Ishikawa (cell line): ENCODE measurements at regions not wholly inside any gene's neighbourhood (a gene's known extent, or its start where the extent isn't known, plus 50 kb on each side); places are given as distances from the start of the nearest gene placed in this dataset.

ENCODE experiments used
- CEBPB ChIP-seq: IDR thresholded peaks from 2 replicates; pipeline ENCODE4 v1.6.1; 2012
- CREB1 ChIP-seq: IDR thresholded peaks from 2 replicates; pipeline ENCODE4 v1.6.1; 2012; ENCODE audit warnings: low read depth
- EGR1 ChIP-seq: IDR thresholded peaks from 2 replicates; pipeline ENCODE4 v1.6.1; 2012
- EP300 ChIP-seq: IDR thresholded peaks from 2 replicates; pipeline ENCODE4 v1.6.1; 2012; ENCODE audit warnings: borderline replicate concordance
- FOXM1 ChIP-seq: IDR thresholded peaks from 2 replicates; pipeline ENCODE4 v1.6.1; 2012; ENCODE audit warnings: low read depth, borderline replicate concordance
- NFIC ChIP-seq: IDR thresholded peaks from 2 replicates; pipeline ENCODE4 v1.6.1; 2012
- RAD21 ChIP-seq: IDR thresholded peaks from 2 replicates; pipeline ENCODE4 v1.6.1; 2012; ENCODE audit warnings: low read depth
- TAF1 ChIP-seq: IDR thresholded peaks from 2 replicates; pipeline ENCODE4 v1.6.1; 2012; ENCODE audit warnings: low read depth, mild to moderate bottlenecking
- TCF12 ChIP-seq: IDR thresholded peaks from 2 replicates; pipeline ENCODE4 v1.6.1; 2012; ENCODE audit warnings: low read depth
- TEAD4 ChIP-seq: IDR thresholded peaks from 2 replicates; pipeline ENCODE4 v1.6.1; 2012
- YY1 ChIP-seq: IDR thresholded peaks from 2 replicates; pipeline ENCODE4 v1.6.1; 2012; ENCODE audit warnings: low read depth
- ZBTB7A ChIP-seq: IDR thresholded peaks from 2 replicates; pipeline ENCODE4 v1.6.1; 2012; ENCODE audit warnings: low read depth
- TF ChIP-seq, protein P1 (sequence below): IDR thresholded peaks from 2 replicates; pipeline ENCODE4 v1.6.1; 2012
- TF ChIP-seq, protein P2 (sequence below): IDR thresholded peaks from 2 replicates; pipeline ENCODE4 v1.6.1; 2012
- TF ChIP-seq, protein P3 (sequence below): IDR thresholded peaks from 2 replicates; pipeline ENCODE4 v1.6.1; 2012; ENCODE audit warnings: low read depth, mild to moderate bottlenecking

DNA sequence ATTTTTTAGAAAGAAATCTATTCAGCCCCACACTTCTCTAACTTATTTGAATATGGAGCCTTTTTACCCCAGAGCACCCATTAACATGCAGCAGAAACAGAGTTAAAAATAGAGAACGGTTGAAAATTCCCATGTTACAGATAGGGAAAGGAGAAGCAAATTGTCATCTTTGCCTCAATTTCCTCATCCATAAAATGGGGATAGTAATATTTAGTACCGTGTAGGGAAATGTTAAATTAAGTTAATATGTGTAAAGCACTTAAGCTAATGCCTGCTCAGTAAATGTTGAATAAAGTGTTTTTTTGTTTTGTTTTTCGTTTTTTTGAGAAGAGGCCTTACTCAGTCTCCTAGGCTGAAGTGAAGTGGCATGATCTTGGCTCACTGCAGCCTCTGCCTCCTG is 50.3 kb downstream of the NAV1 start:
- TF ChIP-seq YY1 (no peak), EGR1 (no peak), TCF12 (no peak), ZBTB7A (no peak), CEBPB (no peak), TAF1 (no peak)
- TF ChIP-seq, protein P1, sequence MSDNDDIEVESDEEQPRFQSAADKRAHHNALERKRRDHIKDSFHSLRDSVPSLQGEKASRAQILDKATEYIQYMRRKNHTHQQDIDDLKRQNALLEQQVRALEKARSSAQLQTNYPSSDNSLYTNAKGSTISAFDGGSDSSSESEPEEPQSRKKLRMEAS, result no peak

GRCh38 chr1:201590474-201590873 is 51.5 kb downstream of the NAV1 start:
- TF ChIP-seq EGR1 (no peak), TCF12 (no peak), CREB1 (no peak), FOXM1 (no peak), RAD21 (no peak), NFIC (no peak), TEAD4 (no peak), YY1 (no peak), TAF1 (no peak), ZBTB7A (no peak), CEBPB (no peak), EP300 (no peak)
- TF ChIP-seq, protein P2, sequence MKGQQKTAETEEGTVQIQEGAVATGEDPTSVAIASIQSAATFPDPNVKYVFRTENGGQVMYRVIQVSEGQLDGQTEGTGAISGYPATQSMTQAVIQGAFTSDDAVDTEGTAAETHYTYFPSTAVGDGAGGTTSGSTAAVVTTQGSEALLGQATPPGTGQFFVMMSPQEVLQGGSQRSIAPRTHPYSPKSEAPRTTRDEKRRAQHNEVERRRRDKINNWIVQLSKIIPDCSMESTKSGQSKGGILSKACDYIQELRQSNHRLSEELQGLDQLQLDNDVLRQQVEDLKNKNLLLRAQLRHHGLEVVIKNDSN, result no peak
- TF ChIP-seq, protein P1, result no peak
- TF ChIP-seq, protein P3, sequence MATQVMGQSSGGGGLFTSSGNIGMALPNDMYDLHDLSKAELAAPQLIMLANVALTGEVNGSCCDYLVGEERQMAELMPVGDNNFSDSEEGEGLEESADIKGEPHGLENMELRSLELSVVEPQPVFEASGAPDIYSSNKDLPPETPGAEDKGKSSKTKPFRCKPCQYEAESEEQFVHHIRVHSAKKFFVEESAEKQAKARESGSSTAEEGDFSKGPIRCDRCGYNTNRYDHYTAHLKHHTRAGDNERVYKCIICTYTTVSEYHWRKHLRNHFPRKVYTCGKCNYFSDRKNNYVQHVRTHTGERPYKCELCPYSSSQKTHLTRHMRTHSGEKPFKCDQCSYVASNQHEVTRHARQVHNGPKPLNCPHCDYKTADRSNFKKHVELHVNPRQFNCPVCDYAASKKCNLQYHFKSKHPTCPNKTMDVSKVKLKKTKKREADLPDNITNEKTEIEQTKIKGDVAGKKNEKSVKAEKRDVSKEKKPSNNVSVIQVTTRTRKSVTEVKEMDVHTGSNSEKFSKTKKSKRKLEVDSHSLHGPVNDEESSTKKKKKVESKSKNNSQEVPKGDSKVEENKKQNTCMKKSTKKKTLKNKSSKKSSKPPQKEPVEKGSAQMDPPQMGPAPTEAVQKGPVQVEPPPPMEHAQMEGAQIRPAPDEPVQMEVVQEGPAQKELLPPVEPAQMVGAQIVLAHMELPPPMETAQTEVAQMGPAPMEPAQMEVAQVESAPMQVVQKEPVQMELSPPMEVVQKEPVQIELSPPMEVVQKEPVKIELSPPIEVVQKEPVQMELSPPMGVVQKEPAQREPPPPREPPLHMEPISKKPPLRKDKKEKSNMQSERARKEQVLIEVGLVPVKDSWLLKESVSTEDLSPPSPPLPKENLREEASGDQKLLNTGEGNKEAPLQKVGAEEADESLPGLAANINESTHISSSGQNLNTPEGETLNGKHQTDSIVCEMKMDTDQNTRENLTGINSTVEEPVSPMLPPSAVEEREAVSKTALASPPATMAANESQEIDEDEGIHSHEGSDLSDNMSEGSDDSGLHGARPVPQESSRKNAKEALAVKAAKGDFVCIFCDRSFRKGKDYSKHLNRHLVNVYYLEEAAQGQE, result no peak

GRCh38 chr1:201591348-201591747 is 52.4 kb downstream of the NAV1 start:
- no peak for TF ChIP-seq EP300
- TF ChIP-seq FOXM1, result no peak
- no peak for TF ChIP-seq CEBPB
- no peak for TF ChIP-seq NFIC
- no peak for TF ChIP-seq ZBTB7A
- TF ChIP-seq CREB1, result no peak
- no peak for TF ChIP-seq TAF1
- no peak for TF ChIP-seq YY1
- TF ChIP-seq, protein P2, result no peak
- TF ChIP-seq, protein P3, result no peak
- TF ChIP-seq, protein P1, result no peak
- TF ChIP-seq RAD21, result no peak
- TF ChIP-seq TCF12, result no peak
- TF ChIP-seq TEAD4, result no peak
- TF ChIP-seq EGR1, result no peak

DNA sequence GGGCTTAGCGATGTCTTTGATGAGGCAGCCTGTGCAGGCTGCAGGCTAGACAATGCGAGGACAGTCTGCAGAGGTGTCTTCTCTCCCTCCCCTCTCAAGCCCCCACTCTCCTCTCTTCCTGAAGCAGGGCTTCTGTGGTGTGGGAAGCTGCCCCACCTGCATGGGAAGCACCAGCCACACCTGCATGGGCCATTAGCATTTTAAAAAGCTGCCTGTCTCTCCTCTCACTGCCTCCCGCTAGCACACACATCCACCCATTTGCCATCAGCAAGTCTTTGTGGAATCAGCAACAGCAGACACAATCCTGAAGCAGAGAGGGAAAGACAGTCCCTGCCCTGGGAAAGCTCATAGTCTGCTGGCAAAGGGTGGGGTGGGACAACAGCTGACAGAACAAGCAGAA is 53.1 kb downstream of the NAV1 start:
- TF ChIP-seq EP300, result no peak
- TF ChIP-seq CREB1, result no peak

GRCh38 chr1:201593200-201593921 is 54.4 kb downstream of the NAV1 start:
- no peak for TF ChIP-seq YY1
- TF ChIP-seq TAF1, result no peak
- TF ChIP-seq, protein P2, result no peak
- no peak for TF ChIP-seq TEAD4
- no peak for TF ChIP-seq CREB1
- TF ChIP-seq FOXM1, result no peak
- TF ChIP-seq ZBTB7A, result no peak
- TF ChIP-seq, protein P1, result no peak
- TF ChIP-seq RAD21, result no peak
- no peak for TF ChIP-seq EGR1
- TF ChIP-seq EP300, result no peak
- no peak for TF ChIP-seq NFIC
- TF ChIP-seq CEBPB, result no peak
- no peak for TF ChIP-seq TCF12
